Occipital lobe (tissue), 1 donor: ENCODE measurements at regions not wholly inside any gene's neighbourhood (a gene's known extent, or its start where the extent isn't known, plus 50 kb on each side); places are given as distances from the start of the nearest gene placed in this dataset.

Experiments used
- DNase-seq: peaks from one replicate; lab custom pipeline; 2025; lab: John Stamatoyannopoulos, UW

- no peak for DNase-seq
Observed at GRCh38 chr19:28489126-28489660, 723.8 kb downstream of the UQCRFS1 start.

GRCh38 chr19:28487999-28488398, 725.0 kb downstream of the UQCRFS1 start:
- no peak for DNase-seq

GRCh38 chr19:28486926-28487325, 726.0 kb downstream of the UQCRFS1 start:
- DNase-seq, result no peak

- no peak for DNase-seq
Observed at GRCh38 chr19:28486473-28486872, 726.5 kb downstream of the UQCRFS1 start.

- DNase-seq, result no peak
Observed at GRCh38 chr19:28485292-28485691, 727.7 kb downstream of the UQCRFS1 start.

GRCh38 chr19:28483197-28483596, 729.8 kb downstream of the UQCRFS1 start:
- DNase-seq, result no peak

- no peak for DNase-seq
Observed at GRCh38 chr19:28482221-28482620, 730.7 kb downstream of the UQCRFS1 start.

GRCh38 chr19:28481674-28482073, 731.3 kb downstream of the UQCRFS1 start:
- DNase-seq, result no peak

- DNase-seq, result no peak
Observed at GRCh38 chr19:28475525-28475924, 737.4 kb downstream of the UQCRFS1 start.

- no peak for DNase-seq
Observed at GRCh38 chr19:28472843-28473242, 740.1 kb downstream of the UQCRFS1 start.

GRCh38 chr19:28471731-28472510, 741.0 kb downstream of the UQCRFS1 start:
- no peak for DNase-seq

- DNase-seq, result no peak
Observed at GRCh38 chr19:28469544-28469943, 743.4 kb downstream of the UQCRFS1 start.

GRCh38 chr19:28468701-28469459, 744.1 kb downstream of the UQCRFS1 start:
- no peak for DNase-seq

- no peak for DNase-seq
Observed at GRCh38 chr19:28466107-28467045, 746.6 kb downstream of the UQCRFS1 start.

- no peak for DNase-seq
Observed at GRCh38 chr19:28465371-28466086, 747.4 kb downstream of the UQCRFS1 start.

GRCh38 chr19:28463493-28464053, 749.4 kb downstream of the UQCRFS1 start:
- no peak for DNase-seq

GRCh38 chr19:28457620-28458019, 755.3 kb downstream of the UQCRFS1 start:
- DNase-seq, result no peak

- no peak for DNase-seq
Observed at GRCh38 chr19:28456708-28457320, 756.1 kb downstream of the UQCRFS1 start.

GRCh38 chr19:28456252-28456651, 756.7 kb downstream of the UQCRFS1 start:
- DNase-seq, result no peak

- DNase-seq, result no peak
Observed at GRCh38 chr19:28454083-28454482, 758.9 kb downstream of the UQCRFS1 start.
